ENCODE measurements at regions not wholly inside any gene's neighbourhood (a gene's known extent, or its start where the extent isn't known, plus 50 kb on each side); places are given as distances from the start of the nearest gene placed in this dataset.

- no peak for DNase-seq (ENCODE audit: low read depth, low spot score)
- CTCF ChIA-PET: no interaction called here
- H3K4me3 ChIP-seq (ENCODE audit: low read depth in 2 of 2, low read length in 2 of 2): no peak overlapping the region
- in situ Hi-C loops (cut with HindIII; ENCODE audit: low pct_unique_long_range_greater_than_20kb, low sequenced_read_pairs) (no loop called here), intact Hi-C loops (cut with micrococcal nuclease; ENCODE audit: unreplicated experiment) (no loop called here)
- no peaks in the 10 kb centered on the region; the same call in 1 of the 2 replicates for H3K27me3 ChIP-seq (ENCODE audit: control insufficient read depth, insufficient read depth, low read length)
- no peaks in the 10 kb centered on the region for H3K36me3 ChIP-seq (ENCODE audit: control insufficient read depth, insufficient read depth, low read length)
- TF ChIP-seq CTCF (IDR thresholded peaks at IDR 0.05): no peak
- TF ChIP-seq SIN3A (IDR thresholded peaks at IDR 0.05; ENCODE audit: borderline replicate concordance, insufficient read depth, low read depth, low read length): no peak
- TF ChIP-seq TCF7L2 (IDR thresholded peaks at IDR 0.05; ENCODE audit: low read depth, low read length): no peak
- no peak for TF ChIP-seq REST (IDR thresholded peaks at IDR 0.05; ENCODE audit: insufficient read depth in 1 of 2, low read depth in 2 of 2, low read length in 1 of 2)
- TF ChIP-seq POLR2AphosphoS5 (IDR thresholded peaks at IDR 0.05; ENCODE audit: low read depth, low read length): no peak
- H3K9me3 ChIP-seq (ENCODE audit: control insufficient read depth, insufficient read depth, low read depth, low read length): no peaks in the 10 kb centered on the region
- no peak overlapping the region for H3K27ac ChIP-seq (ENCODE audit: low read length)
- POLR2A ChIA-PET: no interaction called here
- H3K4me1 ChIP-seq (ENCODE audit: control insufficient read depth, insufficient read depth, low read length): no peaks in the 10 kb centered on the region
- no peak for ATAC-seq
- BruUV-seq (replicated peaks): no TSS peak
Measured at GRCh38 chr2:23132000-23132399, 253.0 kb upstream of the KLHL29 start.

GRCh38 chr2:23132823-23133595 is 252.0 kb upstream of the KLHL29 start:
- no peaks in the 10 kb centered on the region; the same call in 1 of the 2 replicates for H3K27me3 ChIP-seq (ENCODE audit: control insufficient read depth, insufficient read depth, low read length)
- H3K9me3 ChIP-seq (ENCODE audit: control insufficient read depth, insufficient read depth, low read depth, low read length): no peaks in the 10 kb centered on the region
- no peaks in the 10 kb centered on the region for H3K4me1 ChIP-seq (ENCODE audit: control insufficient read depth, insufficient read depth, low read length)
- intact Hi-C loops (cut with micrococcal nuclease; ENCODE audit: unreplicated experiment) (no loop called here), in situ Hi-C loops (cut with HindIII; ENCODE audit: low pct_unique_long_range_greater_than_20kb, low sequenced_read_pairs) (no loop called here)
- TF ChIP-seq REST (IDR thresholded peaks at IDR 0.05; ENCODE audit: insufficient read depth in 1 of 2, low read depth in 2 of 2, low read length in 1 of 2): no peak
- TF ChIP-seq POLR2AphosphoS5 (IDR thresholded peaks at IDR 0.05; ENCODE audit: low read depth, low read length): no peak
- TF ChIP-seq SIN3A (IDR thresholded peaks at IDR 0.05; ENCODE audit: borderline replicate concordance, insufficient read depth, low read depth, low read length): no peak
- TF ChIP-seq CTCF (IDR thresholded peaks at IDR 0.05): no peak
- TF ChIP-seq TCF7L2 (IDR thresholded peaks at IDR 0.05; ENCODE audit: low read depth, low read length): no peak
- DNase-seq (ENCODE audit: low read depth, low spot score): no peak
- no peak for ATAC-seq
- H3K36me3 ChIP-seq (ENCODE audit: control insufficient read depth, insufficient read depth, low read length): no peaks in the 10 kb centered on the region
- BruUV-seq (replicated peaks): no TSS peak
- ChIA-PET POLR2A (no interaction called here), CTCF (no interaction called here)
- no peak overlapping the region for H3K27ac ChIP-seq (ENCODE audit: low read length)
- H3K4me3 ChIP-seq (ENCODE audit: low read depth in 2 of 2, low read length in 2 of 2): no peak overlapping the region

Data from Panc1 (cell line).